Breast epithelium (tissue), 4 donors: ENCODE measurements at regions not wholly inside any gene's neighbourhood (a gene's known extent, or its start where the extent isn't known, plus 50 kb on each side); places are given as distances from the start of the nearest gene placed in this dataset.

Experiments
- DNase-seq, 2 donors: peaks; one replicate each; pipeline ENCODE4 v3.0.0-alpha.2; 2019; ENCODE audit warnings: low spot score in 2 of 2
- H3K27ac ChIP-seq, 2 donors: fragments of 200-600 bp; sonication (generic) in 1 of 2; one replicate each; pipeline ENCODE4 v1.5.1; 2016 to 2019; ENCODE audit warnings: mild to moderate bottlenecking in 1 of 2
- H3K27me3 ChIP-seq, 2 donors: fragments of 200-600 bp; sonication (generic) in 1 of 2; one replicate each; pipeline versions ENCODE4 v1.5.1 to v1.6.0; 2017 to 2019; ENCODE audit warnings: control low read depth in 1 of 2, mild to moderate bottlenecking in 1 of 2
- H3K36me3 ChIP-seq: fragments of 200-600 bp; one replicate; pipeline ENCODE4 v1.5.1; 2019
- H3K4me1 ChIP-seq, 2 donors: fragments of 200-600 bp; sonication (generic); one replicate each; pipeline ENCODE4 v1.5.1; 2016 to 2019; ENCODE audit warnings: control low read depth in 1 of 2
- H3K4me3 ChIP-seq, 3 donors: fragments of 200-600 bp; sonication (generic); 1 replicate in 2 of 3; 2 replicates in 1 of 3; pipeline ENCODE4 v1.5.1; 2016 to 2019; ENCODE audit warnings: mild to moderate bottlenecking in 3 of 3, moderate library complexity in 2 of 3
- H3K9me3 ChIP-seq, 2 donors: fragments of 200-600 bp; sonication (generic) in 1 of 2; one replicate each; pipeline ENCODE4 v1.5.1; 2016 to 2019; ENCODE audit warnings: control low read depth in 1 of 2
- CTCF ChIP-seq, 3 donors: fragments of 450-650 bp; IDR thresholded peaks; one replicate each; pipeline ENCODE4 v1.5.1; 2016 to 2017; ENCODE audit warnings: antibody characterized with exemption in 3 of 3, mild to moderate bottlenecking in 3 of 3, moderate library complexity in 3 of 3
- POLR2A ChIP-seq: fragments of 450-650 bp; IDR thresholded peaks from one replicate; pipeline ENCODE4 v1.6.1; 2016; ENCODE audit warnings: antibody characterized with exemption, mild to moderate bottlenecking, moderate library complexity
- POLR2AphosphoS5 ChIP-seq, 3 donors: sonication (generic); formaldehyde crosslinking; IDR thresholded peaks; one replicate each; pipeline ENCODE4 v1.6.1; 2017; ENCODE audit warnings: antibody characterized with exemption in 3 of 3
- intact Hi-C: fragments of 100-400 bp; cut with DNase I; formaldehyde crosslinking; loops from one replicate; pipeline ENCODE4 v1.15.1; 2023; ENCODE audit warnings: low total_unique reads

GRCh38 chr21:32955311-32956060 lies 70.2 kb upstream of the OLIG2 start:
- Histone ChIP-seq H3K27ac (no peak overlapping the region), H3K36me3 (no peaks in the 10 kb centered on the region), H3K27me3 (peaks cover 0 to 33% of the 10 kb centered on the region in 2 donors), H3K4me1 (no peaks in the 10 kb centered on the region), H3K4me3 (peak overlapping the region in 1 of 3 donors; percentile 25), H3K9me3 (no peaks in the 10 kb centered on the region)
- TF ChIP-seq POLR2A (no peak), POLR2AphosphoS5 (IDR thresholded peaks at IDR 0.05) (no peak), CTCF (IDR thresholded peaks at IDR 0.05) (no peak)
- intact Hi-C loops = no loop called here
- no peak for DNase-seq

DNA sequence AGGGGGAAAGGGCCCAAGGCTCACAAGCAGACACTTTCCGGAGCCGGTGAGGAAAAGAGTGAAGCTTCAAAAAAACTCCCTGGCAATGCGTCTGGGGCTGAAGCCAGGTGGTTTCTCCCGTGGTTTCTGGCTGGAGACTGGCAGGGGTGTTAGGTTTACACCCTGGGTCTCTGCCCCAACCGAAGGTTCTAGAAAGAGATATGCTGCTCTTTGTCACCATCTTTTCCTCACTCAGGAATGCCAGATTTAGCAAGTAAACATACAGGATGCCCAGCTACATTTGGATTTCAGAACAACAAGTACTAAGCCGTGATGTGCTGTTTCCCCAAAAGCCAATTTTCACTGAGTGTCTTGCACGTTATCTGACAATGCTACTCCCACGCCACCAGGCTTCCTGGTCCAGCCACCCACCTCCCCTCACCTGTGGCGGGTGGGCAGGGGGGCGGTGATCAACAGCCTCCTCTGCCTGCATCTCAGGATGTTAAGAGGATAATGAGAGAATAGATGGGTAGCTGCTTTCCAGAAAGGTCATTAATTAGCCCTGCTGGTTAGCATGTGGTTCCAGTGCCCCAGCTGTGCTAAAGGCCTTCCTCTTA lies 69.6 kb upstream of the OLIG2 start:
- Histone ChIP-seq H3K27ac (no peak overlapping the region), H3K4me1 (no peaks in the 10 kb centered on the region), H3K4me3 (no peak overlapping the region), H3K27me3 (peaks cover 0 to 34% of the 10 kb centered on the region in 2 donors), H3K9me3 (no peaks in the 10 kb centered on the region), H3K36me3 (no peaks in the 10 kb centered on the region)
- no peak for DNase-seq
- intact Hi-C loops = no loop called here
- TF ChIP-seq POLR2AphosphoS5 (IDR thresholded peaks at IDR 0.05) (no peak), POLR2A (no peak), CTCF (IDR thresholded peaks at IDR 0.05) (no peak)

DNA sequence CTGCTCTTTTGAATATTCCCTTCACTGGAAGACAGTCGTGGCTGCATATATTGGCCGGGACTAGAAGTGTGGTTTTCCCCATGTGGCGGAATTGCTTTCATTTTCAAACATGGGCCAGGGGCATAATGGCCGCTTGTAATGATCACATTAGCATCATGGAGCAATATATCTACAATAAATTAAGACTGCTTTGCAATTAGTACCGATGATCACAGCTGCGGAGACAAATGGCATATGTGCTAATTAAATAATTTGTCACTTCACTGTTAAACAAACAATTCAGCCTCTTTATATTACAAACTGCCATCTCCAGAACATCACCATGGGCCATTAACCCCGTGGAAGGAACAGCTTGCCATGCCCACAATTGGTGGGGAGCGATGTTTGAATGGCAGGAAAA lies 68.2 kb upstream of the OLIG2 start:
- Histone ChIP-seq H3K36me3 (no peaks in the 10 kb centered on the region), H3K4me3 (no peak overlapping the region), H3K27me3 (peaks cover 0 to 46% of the 10 kb centered on the region in 2 donors), H3K4me1 (no peaks in the 10 kb centered on the region), H3K27ac (no peak overlapping the region), H3K9me3 (no peaks in the 10 kb centered on the region)
- TF ChIP-seq POLR2A = no peak
- TF ChIP-seq CTCF (IDR thresholded peaks at IDR 0.05) = no peak
- TF ChIP-seq POLR2AphosphoS5 (IDR thresholded peaks at IDR 0.05) = no peak
- no peak for DNase-seq
- intact Hi-C loops = no loop called here

GRCh38 chr21:32958288-32959002 lies 67.3 kb upstream of the OLIG2 start:
- intact Hi-C loops = no loop called here
- Histone ChIP-seq H3K27me3 (peaks cover 0 to 46% of the 10 kb centered on the region in 2 donors), H3K4me3 (no peak overlapping the region), H3K27ac (no peak overlapping the region), H3K9me3 (no peaks in the 10 kb centered on the region), H3K36me3 (no peaks in the 10 kb centered on the region), H3K4me1 (no peaks in the 10 kb centered on the region)
- TF ChIP-seq CTCF (IDR thresholded peaks at IDR 0.05) (no peak), POLR2AphosphoS5 (IDR thresholded peaks at IDR 0.05) (no peak), POLR2A (no peak)
- DNase-seq = no peak

GRCh38 chr21:32962268-32962667 lies 63.5 kb upstream of the OLIG2 start:
- H3K4me3 ChIP-seq = no peak overlapping the region
- no peaks in the 10 kb centered on the region for H3K4me1 ChIP-seq
- no peak for DNase-seq
- no peaks in the 10 kb centered on the region for H3K9me3 ChIP-seq
- H3K27ac ChIP-seq = no peak overlapping the region
- H3K27me3 ChIP-seq = peaks cover 0 to 34% of the 10 kb centered on the region in 2 donors
- H3K36me3 ChIP-seq = no peaks in the 10 kb centered on the region
- TF ChIP-seq POLR2A (no peak), CTCF (IDR thresholded peaks at IDR 0.05) (no peak), POLR2AphosphoS5 (IDR thresholded peaks at IDR 0.05) (no peak)
- intact Hi-C loops = no loop called here
